AG04450 (cell line): ENCODE measurements at regions not wholly inside any gene's neighbourhood (a gene's known extent, or its start where the extent isn't known, plus 50 kb on each side); places are given as distances from the start of the nearest gene placed in this dataset.

ENCODE experiments used
- CTCF ChIA-PET: fragments of 300-600, 350-600 bp; formaldehyde crosslinking; extraction: SDS; loops from one replicate; lab custom pipeline; 2022; ENCODE audit warnings: antibody characterized with exemption, inconsistent platforms; lab: Charles Lee
- POLR2A ChIA-PET: fragments of 350-600 bp; formaldehyde crosslinking; extraction: SDS; loops from one replicate; lab custom pipeline; 2021; ENCODE audit warnings: antibody characterized with exemption, inconsistent platforms; lab: Yijun Ruan, JAX
- DNase-seq: peaks from one replicate; pipeline ENCODE4 v3.0.0-alpha.2; 2011; ENCODE audit warnings: low read depth, low spot score
- H3K27ac ChIP-seq: one replicate; pipeline ENCODE4 v1.5.1; 2012; ENCODE audit warnings: low read depth, low read length, control low read depth
- H3K27me3 ChIP-seq: one replicate; pipeline ENCODE4 v1.6.0; 2012; ENCODE audit warnings: low read length; ENCODE audit not compliant: control insufficient read depth, insufficient read depth
- H3K4me3 ChIP-seq: 2 replicates; pipeline ENCODE4 v1.5.1; 2011; ENCODE audit warnings: mild to moderate bottlenecking, low read depth, low read length, control low read depth
- H3K9me3 ChIP-seq: 2 replicates; pipeline ENCODE4 v1.5.1; 2012; ENCODE audit warnings: low read length; ENCODE audit not compliant: control insufficient read depth, insufficient read depth
- CTCF ChIP-seq: IDR thresholded peaks from 2 replicates; pipeline ENCODE4 v1.5.1; 2011; ENCODE audit warnings: low read depth, low read length, control low read depth, inconsistent platforms

- no peak overlapping the region for H3K4me3 ChIP-seq
- no peaks in the 10 kb centered on the region; the same call in 1 of the 2 replicates for H3K9me3 ChIP-seq
- no peak overlapping the region for H3K27ac ChIP-seq
- no peaks in the 10 kb centered on the region for H3K27me3 ChIP-seq
- no peak for DNase-seq
- CTCF ChIA-PET = no interaction called here
- no peak for TF ChIP-seq CTCF
- POLR2A ChIA-PET = no interaction called here
Observed at GRCh38 chr7:123283373-123283772, 83.6 kb upstream of the SLC13A1 start.

- ChIA-PET CTCF (no interaction called here), POLR2A (no interaction called here)
- DNase-seq = no peak
- Histone ChIP-seq H3K27ac (no peak overlapping the region), H3K4me3 (no peak overlapping the region), H3K9me3 (no peaks in the 10 kb centered on the region; the same call in 1 of the 2 replicates), H3K27me3 (no peaks in the 10 kb centered on the region)
- TF ChIP-seq CTCF = no peak
Observed at GRCh38 chr7:123282181-123282580, 82.4 kb upstream of the SLC13A1 start.

GRCh38 chr7:123279949-123280348 lies 80.2 kb upstream of the SLC13A1 start:
- H3K4me3 ChIP-seq = no peak overlapping the region
- DNase-seq = no peak
- CTCF ChIA-PET = no interaction called here

GRCh38 chr7:123275036-123275753 lies 75.4 kb upstream of the SLC13A1 start:
- ChIA-PET POLR2A (no interaction called here), CTCF (no interaction called here)
- no peak overlapping the region for H3K4me3 ChIP-seq
- TF ChIP-seq CTCF = no peak
- no peaks in the 10 kb centered on the region for H3K27me3 ChIP-seq
- H3K27ac ChIP-seq = no peak overlapping the region
- DNase-seq = no peak
- H3K9me3 ChIP-seq = no peaks in the 10 kb centered on the region; the same call in 1 of the 2 replicates

More at GRCh38 chr7:123279949-123280348, 80.2 kb upstream of the SLC13A1 start:
- H3K27me3 ChIP-seq = no peaks in the 10 kb centered on the region
- no peaks in the 10 kb centered on the region; the same call in 1 of the 2 replicates for H3K9me3 ChIP-seq
- no peak overlapping the region for H3K27ac ChIP-seq
- no peak for TF ChIP-seq CTCF
- POLR2A ChIA-PET = no interaction called here

GRCh38 chr7:123273185-123273584 lies 73.4 kb upstream of the SLC13A1 start:
- ChIA-PET POLR2A (no interaction called here), CTCF (no interaction called here)
- no peak overlapping the region for H3K27ac ChIP-seq
- no peak for TF ChIP-seq CTCF
- H3K4me3 ChIP-seq = no peak overlapping the region
- no peaks in the 10 kb centered on the region; the same call in 1 of the 2 replicates for H3K9me3 ChIP-seq
- H3K27me3 ChIP-seq = no peaks in the 10 kb centered on the region
- no peak for DNase-seq
